ENCODE measurements at regions not wholly inside any gene's neighbourhood (a gene's known extent, or its start where the extent isn't known, plus 50 kb on each side); places are given as distances from the start of the nearest gene placed in this dataset.
"Not testable (repeated sequence)": the region's sequence is repeated elsewhere in the genome, so short reads cannot be mapped to it uniquely, and the experiment has no call there.

- no peak overlapping the region for H3K27ac ChIP-seq
- TF ChIP-seq, protein P1, sequence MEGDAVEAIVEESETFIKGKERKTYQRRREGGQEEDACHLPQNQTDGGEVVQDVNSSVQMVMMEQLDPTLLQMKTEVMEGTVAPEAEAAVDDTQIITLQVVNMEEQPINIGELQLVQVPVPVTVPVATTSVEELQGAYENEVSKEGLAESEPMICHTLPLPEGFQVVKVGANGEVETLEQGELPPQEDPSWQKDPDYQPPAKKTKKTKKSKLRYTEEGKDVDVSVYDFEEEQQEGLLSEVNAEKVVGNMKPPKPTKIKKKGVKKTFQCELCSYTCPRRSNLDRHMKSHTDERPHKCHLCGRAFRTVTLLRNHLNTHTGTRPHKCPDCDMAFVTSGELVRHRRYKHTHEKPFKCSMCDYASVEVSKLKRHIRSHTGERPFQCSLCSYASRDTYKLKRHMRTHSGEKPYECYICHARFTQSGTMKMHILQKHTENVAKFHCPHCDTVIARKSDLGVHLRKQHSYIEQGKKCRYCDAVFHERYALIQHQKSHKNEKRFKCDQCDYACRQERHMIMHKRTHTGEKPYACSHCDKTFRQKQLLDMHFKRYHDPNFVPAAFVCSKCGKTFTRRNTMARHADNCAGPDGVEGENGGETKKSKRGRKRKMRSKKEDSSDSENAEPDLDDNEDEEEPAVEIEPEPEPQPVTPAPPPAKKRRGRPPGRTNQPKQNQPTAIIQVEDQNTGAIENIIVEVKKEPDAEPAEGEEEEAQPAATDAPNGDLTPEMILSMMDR (conservative IDR thresholded peaks at IDR 0.05) = no peak
- TF ChIP-seq ZFX (IDR thresholded peaks at IDR 0.05) = no peak
Measured at GRCh38 chr1:47593598-47594285, 155.9 kb downstream of the FOXD2 start.

DNA sequence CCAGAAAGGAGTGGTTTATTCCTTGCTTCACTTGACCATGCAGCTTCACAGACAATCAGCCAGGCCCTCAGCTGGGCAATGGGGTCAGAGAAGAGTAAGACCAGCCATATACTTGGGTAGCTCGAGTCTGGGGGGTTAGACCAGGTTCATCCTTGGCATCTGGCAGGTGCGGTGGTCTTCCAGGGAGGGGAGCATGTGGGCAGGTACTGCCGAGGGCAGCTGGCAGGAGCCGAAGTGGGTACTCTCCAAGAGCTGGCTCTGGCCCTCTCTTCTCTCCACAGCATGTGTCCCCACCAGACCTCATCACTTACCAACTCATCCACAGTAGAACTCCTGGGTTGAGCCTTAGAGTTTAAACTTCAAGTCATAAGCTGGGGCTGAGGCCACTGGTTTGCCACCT lies 156.8 kb downstream of the FOXD2 start:
- no peak overlapping the region for H3K27ac ChIP-seq
- no peak for TF ChIP-seq ZFX (IDR thresholded peaks at IDR 0.05)

- no peak overlapping the region for H3K27ac ChIP-seq
- TF ChIP-seq, protein P1 (conservative IDR thresholded peaks at IDR 0.05) = no peak
- no peak for TF ChIP-seq ZFX (IDR thresholded peaks at IDR 0.05)
Measured at GRCh38 chr1:47596328-47596727, 158.5 kb downstream of the FOXD2 start.

DNA sequence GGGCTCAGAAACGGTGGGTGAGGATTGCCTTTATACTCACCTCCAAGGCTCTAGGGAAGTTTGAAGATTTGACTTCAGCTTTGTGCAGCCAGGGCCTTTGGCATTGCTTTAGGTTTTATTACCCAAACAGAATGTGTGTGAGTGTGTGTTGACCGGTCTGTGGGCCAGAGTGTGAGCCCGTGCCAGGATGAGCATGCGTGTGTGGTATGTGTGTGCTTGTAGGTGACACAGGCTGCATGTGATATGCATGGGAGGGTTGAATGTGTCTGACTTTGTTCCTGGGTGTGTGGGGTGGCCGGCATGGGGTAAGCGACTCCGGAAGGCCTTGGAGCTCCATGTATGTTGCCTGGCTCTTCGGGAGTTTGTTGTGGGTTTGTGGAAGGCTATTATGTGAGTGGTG lies 160.5 kb downstream of the FOXD2 start:
- no peak for TF ChIP-seq ZFX (IDR thresholded peaks at IDR 0.05)
- TF ChIP-seq, protein P1 (conservative IDR thresholded peaks at IDR 0.05) = no peak
- H3K27ac ChIP-seq = no peak overlapping the region

GRCh38 chr1:47599777-47600176 lies 161.9 kb downstream of the FOXD2 start:
- TF ChIP-seq, protein P1 (conservative IDR thresholded peaks at IDR 0.05) = no peak
- TF ChIP-seq ZFX (IDR thresholded peaks at IDR 0.05) = no peak
- no peak overlapping the region for H3K27ac ChIP-seq

GRCh38 chr1:47602491-47602890 lies 164.6 kb downstream of the FOXD2 start:
- H3K27ac ChIP-seq = not testable (repeated sequence)

DNA sequence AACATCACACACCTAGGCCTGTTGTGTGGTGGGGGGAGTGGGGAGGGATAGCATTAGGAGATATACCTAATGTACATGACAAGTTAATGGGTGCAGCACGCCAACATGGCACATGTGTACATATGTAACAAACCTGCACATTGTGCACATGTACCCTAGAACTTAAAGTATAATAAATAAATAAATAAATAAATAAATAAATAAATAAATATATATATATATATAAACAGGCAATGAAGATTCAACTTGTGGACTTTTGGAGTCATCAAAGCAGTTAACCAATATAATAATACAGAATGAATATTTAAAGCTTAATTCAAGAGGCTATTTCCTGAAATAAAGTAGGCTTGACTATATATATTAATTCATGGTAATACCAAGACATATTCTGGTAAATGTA lies 167.0 kb downstream of the FOXD2 start:
- not testable (repeated sequence) for H3K27ac ChIP-seq

- no peak overlapping the region for H3K27ac ChIP-seq
- TF ChIP-seq ZFX (IDR thresholded peaks at IDR 0.05) = no peak
- TF ChIP-seq, protein P1 (conservative IDR thresholded peaks at IDR 0.05) = no peak
Measured at GRCh38 chr1:47608296-47608875, 170.5 kb downstream of the FOXD2 start.

- H3K27ac ChIP-seq = no peak overlapping the region
- TF ChIP-seq, protein P1 (conservative IDR thresholded peaks at IDR 0.05) = no peak
- no peak for TF ChIP-seq ZFX (IDR thresholded peaks at IDR 0.05)
Measured at GRCh38 chr1:47611992-47612391, 174.1 kb downstream of the FOXD2 start.
